Activated T-cell treated with anti-CD3 and anti-CD28 coated beads, Interleukin-2, amount 50 U/mL, for 24 hours (primary cell): ENCODE measurements at regions not wholly inside any gene's neighbourhood (a gene's known extent, or its start where the extent isn't known, plus 50 kb on each side); places are given as distances from the start of the nearest gene placed in this dataset.

Source experiments
- DNase-seq: peaks from one replicate; pipeline ENCODE4 v3.0.0-alpha.2; 2020
- H3K27ac Mint-ChIP-seq: 2 replicates; pipeline ENCODE4 v1.8.0; 2020; ENCODE audit warnings: mild to moderate bottlenecking, mixed read lengths
- H3K27me3 Mint-ChIP-seq: 2 replicates; pipeline ENCODE4 v1.8.0; 2020; ENCODE audit warnings: mixed read lengths
- H3K36me3 Mint-ChIP-seq: 2 replicates; pipeline ENCODE4 v1.8.0; 2020; ENCODE audit warnings: low read depth, mixed read lengths
- H3K4me1 Mint-ChIP-seq: 2 replicates; pipeline ENCODE4 v1.8.0; 2020; ENCODE audit warnings: low read depth, mixed read lengths
- H3K4me3 Mint-ChIP-seq: 2 replicates; pipeline ENCODE4 v1.8.0; 2020; ENCODE audit warnings: mild to moderate bottlenecking, moderate library complexity, mixed read lengths
- H3K9me3 Mint-ChIP-seq: 2 replicates; pipeline ENCODE4 v1.8.0; 2020; ENCODE audit warnings: mixed read lengths

DNA sequence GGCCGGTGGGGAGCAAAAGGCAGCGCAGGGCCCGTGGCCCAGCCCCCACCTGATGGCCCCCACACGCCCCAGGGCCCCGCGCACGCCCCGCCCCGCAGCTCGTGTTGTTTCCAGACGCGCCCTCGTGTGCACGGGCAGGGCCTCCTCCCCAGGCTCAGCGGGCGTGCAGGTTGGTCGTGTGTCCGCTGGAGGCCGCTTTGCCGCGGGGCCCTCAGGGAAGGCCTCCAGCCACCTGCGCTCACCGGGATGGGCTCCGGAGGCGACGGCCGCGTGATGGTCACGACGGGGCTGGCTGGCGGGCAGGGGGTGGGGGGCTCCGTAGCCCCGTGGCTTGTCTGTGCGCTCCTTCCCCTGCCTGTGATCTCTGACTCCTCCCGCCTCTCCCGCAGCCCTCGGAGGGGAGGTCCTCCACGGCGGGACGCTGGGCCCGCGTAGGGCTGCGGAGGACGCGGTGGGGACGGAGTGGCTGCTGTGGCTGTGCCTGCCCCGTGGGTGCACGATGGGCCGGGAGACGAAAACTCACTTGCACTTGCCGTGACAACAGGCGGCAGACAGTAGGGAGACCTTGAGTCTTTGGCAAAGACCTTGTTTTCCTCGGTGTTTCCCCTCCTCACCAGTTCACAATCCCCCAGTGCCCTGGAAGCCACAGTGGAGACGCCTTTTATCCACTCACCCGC is 67.1 kb downstream of the RTP5 start:
- Mint-ChIP-seq H3K27me3 (no peaks in the 10 kb centered on the region), H3K27ac (no peak overlapping the region), H3K36me3 (peaks cover 10% of the 10 kb centered on the region), H3K4me3 (no peak overlapping the region), H3K4me1 (peaks cover 16% of the 10 kb centered on the region), H3K9me3 (peaks cover 2% of the 10 kb centered on the region)
- DNase-seq, result peak; percentile 16

GRCh38 chr2:241937297-241937696 is 67.8 kb downstream of the RTP5 start:
- DNase-seq, result peak; percentile 3
- Mint-ChIP-seq H3K4me1 (peaks cover 16% of the 10 kb centered on the region), H3K27ac (no peak overlapping the region), H3K4me3 (no peak overlapping the region), H3K9me3 (peaks cover 2% of the 10 kb centered on the region), H3K36me3 (peaks cover 10% of the 10 kb centered on the region), H3K27me3 (no peaks in the 10 kb centered on the region)

DNA sequence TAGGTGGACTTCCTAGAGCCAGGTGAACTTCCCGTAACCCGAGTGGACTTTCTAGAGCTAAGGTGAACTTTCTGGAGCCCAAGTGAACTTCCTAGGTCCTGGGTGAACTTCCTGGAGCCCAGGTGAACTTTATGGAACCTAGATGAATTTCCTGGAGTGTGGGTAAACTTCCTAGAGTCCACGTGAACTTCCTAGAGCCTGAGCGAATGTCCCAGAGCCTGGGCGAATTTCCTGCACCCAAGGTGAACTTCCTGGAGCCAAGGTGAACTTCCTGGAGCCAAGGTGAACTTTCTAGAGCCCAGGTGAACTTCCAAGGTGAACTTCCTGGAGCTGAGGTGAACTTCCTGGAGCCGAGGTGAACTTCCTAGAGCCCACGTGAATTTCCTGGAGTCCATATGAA is 70.0 kb downstream of the RTP5 start:
- Mint-ChIP-seq H3K4me3 (no peak overlapping the region), H3K27ac (peak overlapping the region; percentile 47)

GRCh38 chr2:241940329-241940728 is 70.8 kb downstream of the RTP5 start:
- Mint-ChIP-seq H3K27ac (no peak overlapping the region), H3K4me1 (peaks cover 12% of the 10 kb centered on the region), H3K36me3 (peaks cover 9% of the 10 kb centered on the region), H3K4me3 (no peak overlapping the region), H3K9me3 (peaks cover 2% of the 10 kb centered on the region), H3K27me3 (no peaks in the 10 kb centered on the region)
- DNase-seq, result no peak

More for the DNA sequence above, 70.0 kb downstream of the RTP5 start:
- peaks cover 2% of the 10 kb centered on the region for H3K9me3 Mint-ChIP-seq
- peaks cover 10% of the 10 kb centered on the region for H3K36me3 Mint-ChIP-seq
- H3K4me1 Mint-ChIP-seq, result peaks cover 14% of the 10 kb centered on the region
- DNase-seq, result peak; percentile 1
- no peaks in the 10 kb centered on the region for H3K27me3 Mint-ChIP-seq

DNA sequence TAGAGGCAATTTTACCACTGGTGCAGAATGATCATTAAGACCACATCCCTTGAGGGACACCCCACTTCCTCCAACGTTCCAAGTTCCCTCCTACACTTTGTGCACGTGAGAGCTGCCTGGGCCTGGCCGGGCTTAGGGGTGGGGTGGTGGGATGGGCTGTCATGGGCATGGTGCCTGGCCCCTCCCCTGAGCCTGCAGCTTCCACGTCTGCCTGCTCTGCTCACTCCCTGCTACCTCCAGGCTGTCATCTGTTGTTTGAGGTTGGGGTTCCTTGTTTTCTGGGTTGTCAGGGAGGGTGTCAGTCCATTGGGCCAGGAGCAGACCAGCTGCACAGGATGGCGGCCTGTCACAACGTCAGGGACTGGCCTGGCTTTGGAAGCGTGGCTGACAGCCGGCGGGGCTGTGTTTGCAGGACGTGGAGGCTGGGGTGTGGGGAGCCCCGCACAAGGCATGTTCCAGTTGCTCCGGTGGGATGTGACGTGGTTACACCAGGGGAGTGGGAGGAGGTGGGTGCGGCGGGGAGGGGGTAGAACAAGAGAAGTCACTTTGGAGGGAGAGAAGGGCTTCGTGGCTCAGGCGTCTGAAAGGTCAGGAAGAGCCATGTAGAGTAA is 72.3 kb downstream of the RTP5 start:
- H3K27me3 Mint-ChIP-seq, result no peaks in the 10 kb centered on the region

DNA sequence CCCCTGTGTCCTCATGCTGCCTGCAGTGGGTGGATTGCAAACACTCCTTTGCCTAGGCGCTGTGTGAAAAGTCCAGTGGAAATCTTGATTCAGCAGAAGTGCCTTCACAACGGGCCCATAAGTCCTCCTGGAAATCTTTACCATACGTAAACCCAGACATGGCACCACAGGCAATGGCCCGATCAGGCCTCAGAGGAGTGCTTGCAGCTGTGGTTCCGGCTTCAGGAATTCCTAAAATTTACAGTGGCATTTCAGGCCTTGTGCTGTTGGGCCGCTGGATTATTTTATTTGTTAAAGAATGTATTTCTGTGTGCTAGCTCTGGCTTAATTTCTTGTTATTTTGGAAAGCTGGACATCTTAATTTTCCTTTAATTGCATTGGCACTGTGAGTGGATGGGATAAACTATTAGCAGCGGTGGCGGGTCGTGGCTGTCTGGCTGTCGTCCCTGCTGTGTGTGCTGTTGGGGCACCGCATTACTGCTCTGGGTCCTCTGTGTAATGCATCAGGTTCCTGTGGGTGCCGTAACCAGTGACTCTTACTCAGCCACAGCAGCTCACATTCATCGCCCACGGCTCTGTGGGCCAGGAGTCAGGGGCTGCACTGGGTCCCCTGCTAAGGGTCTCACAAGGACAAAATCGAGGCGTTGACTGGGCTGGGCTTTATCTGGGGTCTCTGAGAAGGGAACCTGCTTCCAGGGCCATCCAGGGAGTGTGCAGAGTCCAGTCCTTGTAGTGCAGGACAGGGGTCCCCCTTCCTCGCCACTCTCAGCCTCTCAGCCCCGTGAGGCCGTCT is 73.1 kb downstream of the RTP5 start:
- no peak overlapping the region for H3K4me3 Mint-ChIP-seq
- H3K4me1 Mint-ChIP-seq, result peaks cover 8% of the 10 kb centered on the region
- DNase-seq, result no peak
- no peak overlapping the region for H3K27ac Mint-ChIP-seq
- no peaks in the 10 kb centered on the region for H3K27me3 Mint-ChIP-seq
- H3K9me3 Mint-ChIP-seq, result peaks cover 2% of the 10 kb centered on the region
- no peaks in the 10 kb centered on the region for H3K36me3 Mint-ChIP-seq

More for the DNA sequence above, 72.3 kb downstream of the RTP5 start:
- Mint-ChIP-seq H3K36me3 (no peaks in the 10 kb centered on the region), H3K27ac (no peak overlapping the region), H3K9me3 (peaks cover 2% of the 10 kb centered on the region), H3K4me3 (no peak overlapping the region), H3K4me1 (peaks cover 8% of the 10 kb centered on the region)
- DNase-seq, result peak; percentile 12

GRCh38 chr2:241943209-241943850 is 73.8 kb downstream of the RTP5 start:
- Mint-ChIP-seq H3K27ac (no peak overlapping the region), H3K4me3 (no peak overlapping the region), H3K9me3 (peaks cover 2% of the 10 kb centered on the region), H3K36me3 (no peaks in the 10 kb centered on the region), H3K27me3 (no peaks in the 10 kb centered on the region), H3K4me1 (peaks cover 8% of the 10 kb centered on the region)
- peak; percentile 5 for DNase-seq

DNA sequence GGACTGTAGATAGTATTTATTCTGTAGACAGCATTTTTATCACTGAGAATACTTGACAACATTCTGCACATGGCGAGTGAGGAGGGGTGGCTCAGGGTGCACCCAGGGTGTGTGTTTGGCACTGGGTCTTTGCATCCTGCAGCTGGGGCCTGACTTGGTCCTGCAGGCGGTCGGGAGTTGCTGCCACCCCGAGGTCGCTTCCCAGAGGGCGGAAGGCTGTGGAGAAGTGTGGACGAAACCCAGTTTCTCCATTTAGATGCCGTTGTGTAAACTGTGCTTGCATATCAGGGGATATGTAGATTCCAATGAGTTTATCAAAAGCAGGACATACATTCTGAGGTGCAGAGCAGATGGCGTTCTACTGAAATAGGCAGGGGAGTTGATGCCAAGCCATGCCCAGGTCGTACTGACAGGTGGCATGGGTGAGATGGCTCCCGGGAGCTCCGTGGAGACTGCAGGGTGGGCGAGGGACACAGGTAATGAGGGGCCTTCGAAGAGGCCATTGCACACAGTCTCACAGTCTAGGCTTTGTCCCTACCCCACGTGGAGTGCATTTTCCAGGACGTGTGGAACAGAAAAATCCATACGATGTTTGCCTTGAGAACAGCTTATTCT is 74.5 kb downstream of the RTP5 start:
- H3K27me3 Mint-ChIP-seq, result no peaks in the 10 kb centered on the region
- H3K4me3 Mint-ChIP-seq, result no peak overlapping the region
- H3K4me1 Mint-ChIP-seq, result peaks cover 5% of the 10 kb centered on the region
- peaks cover 2% of the 10 kb centered on the region for H3K9me3 Mint-ChIP-seq
- H3K36me3 Mint-ChIP-seq, result no peaks in the 10 kb centered on the region
- no peak for DNase-seq
- H3K27ac Mint-ChIP-seq, result no peak overlapping the region

DNA sequence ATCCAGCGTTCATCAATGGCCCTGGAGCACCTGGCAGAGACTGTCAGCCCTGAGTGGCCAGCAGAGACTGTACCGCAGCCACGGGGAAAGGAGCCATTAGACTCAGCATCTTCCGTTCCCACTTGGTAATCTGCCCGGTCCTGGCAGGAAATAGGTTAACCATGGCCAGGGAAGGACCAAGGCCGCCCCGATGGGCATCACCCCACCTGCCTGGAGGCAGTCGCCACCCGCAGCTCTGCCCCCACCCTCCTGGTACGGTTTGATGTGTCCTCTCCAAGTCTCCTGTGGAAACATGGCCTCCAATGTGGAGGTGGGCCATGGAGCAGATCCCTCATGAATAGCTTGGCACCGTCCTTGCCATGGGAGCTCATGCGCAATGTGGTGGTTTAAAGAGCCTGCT is 75.3 kb downstream of the RTP5 start:
- H3K27me3 Mint-ChIP-seq, result no peaks in the 10 kb centered on the region
- no peak overlapping the region for H3K4me3 Mint-ChIP-seq
- H3K27ac Mint-ChIP-seq, result no peak overlapping the region
- H3K9me3 Mint-ChIP-seq, result peaks cover 2% of the 10 kb centered on the region
- no peaks in the 10 kb centered on the region for H3K36me3 Mint-ChIP-seq
- no peak for DNase-seq
- peaks cover 2% of the 10 kb centered on the region for H3K4me1 Mint-ChIP-seq

- H3K4me3 Mint-ChIP-seq, result no peak overlapping the region
- no peaks in the 10 kb centered on the region for H3K36me3 Mint-ChIP-seq
- H3K4me1 Mint-ChIP-seq, result no peaks in the 10 kb centered on the region
- H3K27ac Mint-ChIP-seq, result no peak overlapping the region
- H3K9me3 Mint-ChIP-seq, result no peaks in the 10 kb centered on the region
- DNase-seq, result no peak
- H3K27me3 Mint-ChIP-seq, result no peaks in the 10 kb centered on the region
Observed at GRCh38 chr2:241945311-241945710, 75.8 kb downstream of the RTP5 start.

- no peak for DNase-seq
- no peaks in the 10 kb centered on the region for H3K9me3 Mint-ChIP-seq
- H3K27me3 Mint-ChIP-seq, result no peaks in the 10 kb centered on the region
- no peak overlapping the region for H3K4me3 Mint-ChIP-seq
- no peaks in the 10 kb centered on the region for H3K36me3 Mint-ChIP-seq
- no peak overlapping the region for H3K27ac Mint-ChIP-seq
- H3K4me1 Mint-ChIP-seq, result peaks cover 2% of the 10 kb centered on the region
Observed at GRCh38 chr2:241945803-241946202, 76.3 kb downstream of the RTP5 start.

DNA sequence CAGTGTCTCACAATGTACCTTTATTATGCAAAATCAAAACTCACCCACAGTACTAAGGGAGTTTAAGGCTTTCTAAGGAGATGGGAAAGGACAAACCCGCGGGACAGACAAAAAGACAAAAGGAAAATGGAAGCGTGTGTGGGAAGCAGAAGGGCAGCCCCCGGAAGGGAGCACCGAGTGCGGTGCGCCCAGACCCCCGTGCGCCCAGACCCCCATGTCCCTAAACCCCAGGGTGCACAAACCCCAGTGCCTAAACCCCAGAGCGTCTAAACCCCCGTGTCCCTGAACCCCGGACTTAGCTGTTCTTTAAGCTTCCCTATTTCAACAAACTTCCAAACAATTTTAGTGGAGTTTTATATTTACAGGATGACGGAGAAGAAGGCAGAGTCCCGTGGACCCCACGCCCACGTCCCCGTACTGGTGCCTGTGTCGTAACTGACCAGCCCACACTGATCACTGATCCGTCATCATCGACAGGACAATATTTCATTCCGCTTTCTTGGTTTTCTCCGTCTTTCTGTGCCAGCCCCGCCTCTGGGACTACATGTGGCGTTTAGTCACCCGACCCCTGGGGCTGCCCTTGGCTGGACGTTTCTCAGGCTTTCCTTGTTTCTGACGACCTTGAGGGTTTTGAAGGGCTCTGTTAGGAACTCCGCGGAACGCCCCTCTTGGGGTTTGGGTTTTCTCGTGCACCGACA is 76.9 kb downstream of the RTP5 start:
- no peaks in the 10 kb centered on the region for H3K27me3 Mint-ChIP-seq
- no peak for DNase-seq
- H3K4me3 Mint-ChIP-seq, result no peak overlapping the region
- H3K36me3 Mint-ChIP-seq, result no peaks in the 10 kb centered on the region
- H3K27ac Mint-ChIP-seq, result no peak overlapping the region
- no peaks in the 10 kb centered on the region for H3K9me3 Mint-ChIP-seq
- peaks cover 3% of the 10 kb centered on the region for H3K4me1 Mint-ChIP-seq

DNA sequence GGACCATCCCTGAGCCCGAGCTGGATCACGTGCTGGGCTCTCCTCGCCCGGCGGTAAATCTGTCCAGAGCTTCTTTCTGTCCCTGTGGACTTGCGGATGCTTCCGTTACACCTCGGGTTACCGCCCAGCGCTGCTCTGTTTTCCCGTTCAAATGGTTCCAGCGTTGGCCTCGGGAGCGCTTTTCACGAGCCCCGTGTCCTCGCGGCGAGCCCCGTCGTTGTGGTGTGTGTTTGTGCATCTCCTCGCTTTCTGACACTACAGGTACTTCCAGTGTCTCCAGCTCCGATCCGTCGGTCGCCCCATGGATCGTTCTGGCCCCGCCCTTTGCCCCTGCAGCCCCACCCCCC is 77.4 kb downstream of the RTP5 start:
- Mint-ChIP-seq H3K27ac (no peak overlapping the region), H3K4me3 (no peak overlapping the region), H3K9me3 (no peaks in the 10 kb centered on the region), H3K27me3 (no peaks in the 10 kb centered on the region), H3K4me1 (peaks cover 3% of the 10 kb centered on the region), H3K36me3 (no peaks in the 10 kb centered on the region)
- DNase-seq, result no peak

DNA sequence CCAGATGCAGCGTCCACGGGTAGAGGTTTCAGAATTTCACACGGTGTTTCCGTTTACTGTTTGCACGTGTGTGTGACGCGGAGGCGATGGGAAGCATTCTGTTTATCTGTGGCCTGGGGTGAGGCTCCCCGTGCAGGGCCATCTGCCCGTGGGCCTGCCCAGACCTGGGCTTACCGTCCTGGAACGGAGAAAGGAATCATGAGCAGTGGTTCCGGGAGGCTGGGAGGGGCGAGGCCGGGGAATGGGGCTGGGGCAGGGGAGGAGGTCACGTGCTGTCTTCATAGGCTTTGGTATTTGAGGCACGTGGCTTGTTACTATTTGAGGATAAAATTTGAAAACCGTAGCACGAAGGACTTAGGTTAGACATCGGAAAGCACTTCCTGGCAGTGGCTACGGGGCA is 77.9 kb downstream of the RTP5 start:
- DNase-seq, result no peak
- Mint-ChIP-seq H3K4me3 (no peak overlapping the region), H3K27me3 (no peaks in the 10 kb centered on the region), H3K9me3 (no peaks in the 10 kb centered on the region), H3K4me1 (peaks cover 3% of the 10 kb centered on the region), H3K27ac (no peak overlapping the region), H3K36me3 (no peaks in the 10 kb centered on the region)
